Panc1 (cell line): ENCODE measurements at regions not wholly inside any gene's neighbourhood (a gene's known extent, or its start where the extent isn't known, plus 50 kb on each side); places are given as distances from the start of the nearest gene placed in this dataset.

ENCODE experiments used
- ATAC-seq: fragments of 200-7000 bp; cut with Tn5 transposase; 2 replicates; pipeline ENCODE4 v1.9.1; 2020; ENCODE audit warnings: mild to moderate bottlenecking, moderate library complexity
- BruUV-seq: library from RNA; stranded (reverse); fragments of 400-500 nt; replicated peaks from 2 replicates; lab custom pipeline; 2021; lab: Mats Ljungman, UMichigan
- CTCF ChIA-PET: fragments of 300-600 bp; sonication (Branson Sonifier 250); formaldehyde crosslinking; loops from one replicate; lab custom pipeline; 2022; ENCODE audit warnings: antibody characterized with exemption; lab: Charles Lee
- POLR2A ChIA-PET: fragments of 300-600 bp; sonication (Branson Sonifier 250); formaldehyde crosslinking; loops from one replicate; lab custom pipeline; 2022; ENCODE audit warnings: antibody characterized with exemption; lab: Charles Lee
- DNase-seq: peaks from one replicate; pipeline ENCODE4 v3.0.0-alpha.2; 2010; ENCODE audit warnings: low read depth, low spot score
- H3K27ac ChIP-seq: 2 replicates; pipeline ENCODE4 v1.5.1; 2011; ENCODE audit warnings: mild to moderate bottlenecking, low read length, inconsistent platforms
- H3K27me3 ChIP-seq: fragments of 200-500 bp; sonication (Bioruptor generic); 2 replicates; pipeline ENCODE4 v1.6.0; 2014; ENCODE audit warnings: low read length, inconsistent platforms; ENCODE audit not compliant: control insufficient read depth, insufficient read depth
- H3K36me3 ChIP-seq: fragments of 200-500 bp; sonication (Bioruptor generic); 2 replicates; pipeline ENCODE4 v1.5.1; 2014; ENCODE audit warnings: inconsistent platforms, mild to moderate bottlenecking, low read length, moderate library complexity; ENCODE audit not compliant: control insufficient read depth, insufficient read depth
- H3K4me1 ChIP-seq: 2 replicates; pipeline ENCODE4 v1.5.1; 2011; ENCODE audit warnings: inconsistent platforms, mild to moderate bottlenecking, low read length, moderate library complexity; ENCODE audit not compliant: control insufficient read depth, insufficient read depth
- H3K4me3 ChIP-seq, 2 experiments: 2 replicates each; pipeline ENCODE4 v1.5.1; 2011 to 2012; ENCODE audit warnings: low read depth in 2 of 2, low read length in 2 of 2, mild to moderate bottlenecking in 2 of 2, inconsistent platforms in 1 of 2, moderate library complexity in 1 of 2
- H3K9me3 ChIP-seq: fragments of 200-500 bp; sonication (Bioruptor generic); 2 replicates; pipeline ENCODE4 v1.5.1; 2014; ENCODE audit warnings: low read depth, mild to moderate bottlenecking, inconsistent platforms, low read length, moderate library complexity; ENCODE audit not compliant: control insufficient read depth, insufficient read depth
- POLR2AphosphoS5 ChIP-seq: IDR thresholded peaks from 2 replicates; pipeline ENCODE4 v1.6.1; 2012; ENCODE audit warnings: mild to moderate bottlenecking, low read depth, low read length, moderate library complexity
- SIN3A ChIP-seq: IDR thresholded peaks from 2 replicates; pipeline ENCODE4 v1.6.1; 2012; ENCODE audit warnings: low read depth, mild to moderate bottlenecking, low read length, moderate library complexity, borderline replicate concordance; ENCODE audit not compliant: insufficient read depth
- TCF7L2 ChIP-seq: IDR thresholded peaks from 2 replicates; pipeline ENCODE4 v1.6.1; 2011; ENCODE audit warnings: mild to moderate bottlenecking, low read depth, low read length, inconsistent platforms
- in situ Hi-C: cut with HindIII; loops from 2 replicates; pipeline ENCODE4 v1.10.0; 2016; ENCODE audit warnings: low sequenced_read_pairs, low pct_unique_long_range_greater_than_20kb
- intact Hi-C: fragments of 100-400 bp; cut with micrococcal nuclease; formaldehyde crosslinking; loops from one replicate; pipeline ENCODE4 v1.10.0; 2022; ENCODE audit not compliant: unreplicated experiment
- TF ChIP-seq, protein P1 (sequence below), 2 experiments: IDR thresholded peaks; 2 replicates each; pipeline ENCODE4 v1.6.1; 2011 to 2012; ENCODE audit warnings: low read depth in 2 of 2, control low read depth in 1 of 2, low read length in 1 of 2, mild to moderate bottlenecking in 1 of 2, moderate library complexity in 1 of 2; ENCODE audit not compliant: insufficient read depth in 1 of 2
- TF ChIP-seq, protein P2 (sequence below): fragments of 450-650 bp; IDR thresholded peaks from 2 replicates; pipeline ENCODE4 v1.5.1; 2017; ENCODE audit warnings: mild to moderate bottlenecking

DNA sequence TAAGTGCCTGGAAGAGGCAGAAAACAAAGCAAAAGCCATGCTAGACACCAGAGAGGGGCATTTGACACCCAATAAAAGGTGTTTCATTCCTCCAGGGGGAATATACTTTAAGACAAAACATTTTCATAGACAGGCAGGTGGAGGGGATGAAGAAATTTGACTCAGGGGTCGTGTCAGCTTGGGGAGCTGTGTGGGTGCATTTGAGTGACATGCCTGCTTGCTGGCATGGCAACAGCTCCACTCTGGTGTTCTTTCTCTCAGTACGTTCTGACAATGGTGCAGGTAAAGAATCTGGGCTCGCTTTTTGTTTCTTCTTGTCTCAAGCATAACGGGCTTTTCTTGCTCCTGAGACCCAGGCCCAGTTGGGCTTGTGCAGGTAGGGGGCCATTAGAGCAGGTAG is 292.9 kb upstream of the ATP10A start:
- Histone ChIP-seq H3K9me3 (no peaks in the 10 kb centered on the region), H3K4me1 (no peaks in the 10 kb centered on the region), H3K27ac (no peak overlapping the region), H3K4me3 (no peak overlapping the region), H3K27me3 (no peaks in the 10 kb centered on the region), H3K36me3 (no peaks in the 10 kb centered on the region)
- no peak for DNase-seq
- ATAC-seq: no peak
- ChIA-PET CTCF (no interaction called here), POLR2A (no interaction called here)
- in situ Hi-C loops (no loop called here), intact Hi-C loops (no loop called here)
- no peak for TF ChIP-seq SIN3A
- TF ChIP-seq POLR2AphosphoS5: no peak
- TF ChIP-seq TCF7L2: no peak
- TF ChIP-seq, protein P1, sequence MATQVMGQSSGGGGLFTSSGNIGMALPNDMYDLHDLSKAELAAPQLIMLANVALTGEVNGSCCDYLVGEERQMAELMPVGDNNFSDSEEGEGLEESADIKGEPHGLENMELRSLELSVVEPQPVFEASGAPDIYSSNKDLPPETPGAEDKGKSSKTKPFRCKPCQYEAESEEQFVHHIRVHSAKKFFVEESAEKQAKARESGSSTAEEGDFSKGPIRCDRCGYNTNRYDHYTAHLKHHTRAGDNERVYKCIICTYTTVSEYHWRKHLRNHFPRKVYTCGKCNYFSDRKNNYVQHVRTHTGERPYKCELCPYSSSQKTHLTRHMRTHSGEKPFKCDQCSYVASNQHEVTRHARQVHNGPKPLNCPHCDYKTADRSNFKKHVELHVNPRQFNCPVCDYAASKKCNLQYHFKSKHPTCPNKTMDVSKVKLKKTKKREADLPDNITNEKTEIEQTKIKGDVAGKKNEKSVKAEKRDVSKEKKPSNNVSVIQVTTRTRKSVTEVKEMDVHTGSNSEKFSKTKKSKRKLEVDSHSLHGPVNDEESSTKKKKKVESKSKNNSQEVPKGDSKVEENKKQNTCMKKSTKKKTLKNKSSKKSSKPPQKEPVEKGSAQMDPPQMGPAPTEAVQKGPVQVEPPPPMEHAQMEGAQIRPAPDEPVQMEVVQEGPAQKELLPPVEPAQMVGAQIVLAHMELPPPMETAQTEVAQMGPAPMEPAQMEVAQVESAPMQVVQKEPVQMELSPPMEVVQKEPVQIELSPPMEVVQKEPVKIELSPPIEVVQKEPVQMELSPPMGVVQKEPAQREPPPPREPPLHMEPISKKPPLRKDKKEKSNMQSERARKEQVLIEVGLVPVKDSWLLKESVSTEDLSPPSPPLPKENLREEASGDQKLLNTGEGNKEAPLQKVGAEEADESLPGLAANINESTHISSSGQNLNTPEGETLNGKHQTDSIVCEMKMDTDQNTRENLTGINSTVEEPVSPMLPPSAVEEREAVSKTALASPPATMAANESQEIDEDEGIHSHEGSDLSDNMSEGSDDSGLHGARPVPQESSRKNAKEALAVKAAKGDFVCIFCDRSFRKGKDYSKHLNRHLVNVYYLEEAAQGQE (IDR thresholded peaks at IDR 0.05; ENCODE audit: insufficient read depth in 1 of 2, low read depth in 2 of 2, low read length in 1 of 2): no peak
- TF ChIP-seq, protein P2, sequence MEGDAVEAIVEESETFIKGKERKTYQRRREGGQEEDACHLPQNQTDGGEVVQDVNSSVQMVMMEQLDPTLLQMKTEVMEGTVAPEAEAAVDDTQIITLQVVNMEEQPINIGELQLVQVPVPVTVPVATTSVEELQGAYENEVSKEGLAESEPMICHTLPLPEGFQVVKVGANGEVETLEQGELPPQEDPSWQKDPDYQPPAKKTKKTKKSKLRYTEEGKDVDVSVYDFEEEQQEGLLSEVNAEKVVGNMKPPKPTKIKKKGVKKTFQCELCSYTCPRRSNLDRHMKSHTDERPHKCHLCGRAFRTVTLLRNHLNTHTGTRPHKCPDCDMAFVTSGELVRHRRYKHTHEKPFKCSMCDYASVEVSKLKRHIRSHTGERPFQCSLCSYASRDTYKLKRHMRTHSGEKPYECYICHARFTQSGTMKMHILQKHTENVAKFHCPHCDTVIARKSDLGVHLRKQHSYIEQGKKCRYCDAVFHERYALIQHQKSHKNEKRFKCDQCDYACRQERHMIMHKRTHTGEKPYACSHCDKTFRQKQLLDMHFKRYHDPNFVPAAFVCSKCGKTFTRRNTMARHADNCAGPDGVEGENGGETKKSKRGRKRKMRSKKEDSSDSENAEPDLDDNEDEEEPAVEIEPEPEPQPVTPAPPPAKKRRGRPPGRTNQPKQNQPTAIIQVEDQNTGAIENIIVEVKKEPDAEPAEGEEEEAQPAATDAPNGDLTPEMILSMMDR: no peak
- BruUV-seq: no TSS peak

DNA sequence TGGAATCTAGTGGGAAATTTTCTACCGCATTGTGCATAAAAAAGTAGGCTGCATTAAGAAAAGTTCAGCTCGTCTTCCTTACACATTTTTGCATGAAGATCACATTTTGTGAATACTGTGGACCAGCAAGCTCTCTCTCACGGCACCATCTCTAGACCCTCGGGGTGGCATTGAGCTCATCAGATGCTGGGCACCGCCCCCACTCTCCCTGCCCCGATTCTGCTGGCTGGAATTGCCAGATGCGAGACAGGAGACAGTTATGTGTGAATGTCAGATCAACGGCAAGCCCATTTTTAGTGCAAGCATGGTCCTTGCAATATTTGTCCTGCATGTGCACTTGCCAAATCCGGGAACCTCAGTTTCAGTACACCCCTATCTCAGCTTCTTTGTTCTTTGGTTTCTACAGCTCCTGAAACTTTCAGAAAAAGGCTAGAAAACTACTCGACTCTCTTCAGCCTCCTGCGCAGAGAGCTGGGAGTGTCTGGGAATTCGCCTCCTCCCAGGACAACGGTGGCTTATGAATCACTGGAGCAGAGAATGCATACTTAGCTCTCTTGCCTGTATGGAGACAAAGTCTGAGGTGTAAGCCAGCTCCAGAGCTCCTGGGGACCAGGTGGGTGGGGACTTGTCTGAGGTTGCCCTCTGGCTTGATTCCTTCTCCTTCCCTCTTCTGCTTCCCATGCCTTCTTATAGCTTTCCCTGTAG is 285.2 kb upstream of the ATP10A start:
- ATAC-seq: no peak
- TF ChIP-seq SIN3A: no peak
- no peak for TF ChIP-seq TCF7L2
- TF ChIP-seq, protein P1 (IDR thresholded peaks at IDR 0.05; ENCODE audit: insufficient read depth in 1 of 2, low read depth in 2 of 2, low read length in 1 of 2): no peak
- TF ChIP-seq, protein P2: no peak
- no peak for TF ChIP-seq POLR2AphosphoS5

More for the DNA sequence above, 285.2 kb upstream of the ATP10A start:
- H3K27ac ChIP-seq: no peak overlapping the region
- H3K36me3 ChIP-seq: no peaks in the 10 kb centered on the region
- ChIA-PET POLR2A (no interaction called here), CTCF (no interaction called here)
- BruUV-seq: no TSS peak
- H3K4me1 ChIP-seq: no peaks in the 10 kb centered on the region
- in situ Hi-C loops (no loop called here), intact Hi-C loops (no loop called here)
- no peak for DNase-seq
- no peaks in the 10 kb centered on the region for H3K27me3 ChIP-seq
- no peak overlapping the region for H3K4me3 ChIP-seq
- H3K9me3 ChIP-seq: no peaks in the 10 kb centered on the region
